HG02970 (cell line): ENCODE measurements at regions not wholly inside any gene's neighbourhood (a gene's known extent, or its start where the extent isn't known, plus 50 kb on each side); places are given as distances from the start of the nearest gene placed in this dataset.

Source experiments
- ATAC-seq: cut with Tn5 transposase; IDR thresholded peaks from one replicate; pipeline ENCODE4 v1.9.1; 2021; ENCODE audit warnings: mild to moderate bottlenecking, moderate library complexity, moderate number of reproducible peaks; ENCODE audit not compliant: unreplicated experiment, low FRiP score

- ATAC-seq = no peak
Observed at GRCh38 chr4:38189445-38189844, 229.2 kb downstream of the PTTG2 start.

DNA sequence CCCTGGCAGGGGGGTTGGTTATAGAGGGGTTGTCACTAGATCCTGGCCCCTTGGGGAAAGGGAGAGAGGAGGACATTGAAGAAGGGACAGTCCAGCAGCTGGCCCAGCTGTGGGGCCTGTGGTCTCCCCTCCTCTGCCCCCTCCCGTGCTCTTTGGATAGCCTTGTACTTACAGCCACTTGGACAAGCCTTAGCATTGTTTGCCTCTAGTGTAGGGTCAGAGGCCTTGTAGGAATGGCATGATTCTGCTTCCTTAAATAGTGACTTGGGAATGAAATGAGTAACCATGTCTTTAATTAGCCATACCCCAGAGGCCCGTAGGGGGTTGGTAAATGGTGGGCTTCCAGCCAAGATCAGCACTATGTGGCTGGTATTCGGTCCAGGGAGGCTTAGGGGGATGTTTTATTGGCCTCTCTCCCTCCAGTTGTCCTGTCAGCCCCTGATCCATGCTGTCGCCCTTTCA lies 230.6 kb downstream of the PTTG2 start:
- ATAC-seq = no peak

GRCh38 chr4:38192516-38192915 lies 232.3 kb downstream of the PTTG2 start:
- no peak for ATAC-seq

DNA sequence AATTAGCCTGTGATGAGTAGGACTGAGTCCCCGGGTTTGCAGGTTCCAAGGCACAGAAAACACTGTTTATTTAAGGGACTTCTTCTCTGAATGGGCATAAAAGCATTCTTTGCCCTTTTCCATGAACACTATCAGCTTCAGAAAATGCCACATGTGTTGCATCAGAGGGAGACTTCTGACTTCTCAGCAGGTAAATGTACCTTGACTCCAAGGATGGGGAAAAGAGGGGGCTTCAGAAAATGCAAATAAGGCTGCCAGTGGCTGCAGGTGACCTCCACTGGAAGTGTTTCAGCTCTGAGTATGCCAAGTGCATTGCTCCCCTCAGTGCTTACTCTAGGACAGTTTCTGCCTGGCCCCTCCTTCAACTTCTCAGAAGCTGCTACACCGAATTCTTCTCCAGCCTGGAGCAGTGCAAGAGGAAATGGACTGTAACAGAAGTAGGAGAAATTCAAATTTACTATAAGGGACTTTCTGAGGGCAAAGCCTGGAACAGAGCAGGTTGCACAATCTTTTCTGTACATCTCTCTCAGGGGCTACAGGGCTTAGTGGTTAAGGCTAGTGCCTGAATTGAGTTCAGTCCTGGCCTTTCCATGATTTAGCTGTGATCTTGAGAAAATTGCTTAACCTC lies 233.2 kb downstream of the PTTG2 start:
- ATAC-seq = no peak

GRCh38 chr4:38194047-38194602 lies 233.9 kb downstream of the PTTG2 start:
- no peak for ATAC-seq

DNA sequence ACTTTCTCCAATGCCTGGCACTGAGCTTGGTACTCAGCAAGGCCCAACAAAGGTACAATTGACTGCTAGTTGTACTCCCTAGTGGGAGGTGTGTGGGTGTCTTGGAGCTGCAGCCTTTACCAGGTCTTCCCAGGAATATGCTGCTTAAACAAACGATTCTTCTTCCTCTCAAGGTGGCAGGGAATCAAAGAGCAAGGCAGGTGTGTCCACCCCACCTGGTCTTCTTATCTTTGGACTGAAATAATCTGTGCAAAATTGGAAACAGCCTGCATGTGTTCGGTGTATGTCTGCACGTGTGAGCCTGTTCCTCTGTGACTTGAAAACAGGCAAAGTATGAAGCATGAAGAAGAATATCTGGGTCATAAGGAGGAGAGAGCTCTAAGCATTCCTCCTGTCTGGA lies 235.3 kb downstream of the PTTG2 start:
- no peak for ATAC-seq

GRCh38 chr4:38195911-38196310 lies 235.7 kb downstream of the PTTG2 start:
- ATAC-seq = no peak

DNA sequence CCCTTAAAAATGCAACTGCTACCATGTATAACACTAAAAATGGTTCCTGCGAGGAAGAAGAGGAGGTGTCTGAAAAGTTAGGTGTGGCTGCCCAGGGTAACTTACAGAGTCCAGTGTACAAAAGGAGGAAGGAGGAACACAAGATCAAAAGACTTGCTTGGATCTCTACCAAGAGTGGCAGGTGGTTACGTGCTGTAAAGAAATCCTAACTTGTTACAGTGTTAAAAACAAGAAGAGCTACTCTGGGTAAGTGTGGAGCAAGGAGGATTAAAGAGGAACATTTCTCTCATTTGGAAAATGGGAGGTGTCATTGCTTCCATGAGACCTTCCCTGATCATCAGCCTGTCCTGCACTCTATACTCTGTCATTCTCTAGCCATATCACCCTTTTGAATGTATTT lies 242.0 kb downstream of the PTTG2 start:
- no peak for ATAC-seq

GRCh38 chr4:38203609-38204008 lies 243.4 kb downstream of the PTTG2 start:
- no peak for ATAC-seq

DNA sequence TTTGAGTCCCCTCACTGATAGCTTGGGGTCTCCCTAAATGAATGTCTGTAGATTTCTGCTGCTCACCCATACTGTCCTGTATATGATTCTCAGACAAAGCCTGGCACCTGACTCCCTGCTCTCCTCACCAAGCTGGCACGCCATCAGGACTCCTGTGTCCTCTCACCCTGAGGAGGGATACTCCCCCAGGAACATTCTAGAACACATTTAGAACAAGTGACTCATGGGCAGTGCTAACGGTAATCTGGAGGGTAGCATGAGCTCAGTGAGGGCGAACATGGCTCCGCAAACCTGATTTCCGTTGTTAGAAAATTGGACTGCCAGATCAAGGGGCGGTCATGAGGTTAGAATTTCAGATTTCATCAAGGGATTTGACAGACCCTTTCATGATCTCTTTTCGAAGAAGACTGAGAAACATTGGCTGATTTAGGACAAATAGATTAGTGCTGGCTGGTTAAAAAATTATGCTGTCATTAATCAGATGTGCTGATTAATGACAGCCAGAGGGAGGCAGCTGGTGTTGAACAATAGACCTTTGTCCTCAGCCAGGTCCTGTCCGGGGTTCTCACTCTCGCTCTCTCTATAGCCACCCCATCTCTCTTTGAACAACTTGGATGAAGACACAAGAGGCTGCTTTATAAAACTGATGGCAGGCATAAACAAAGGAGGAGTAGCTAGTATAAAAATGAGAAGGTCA lies 244.3 kb downstream of the PTTG2 start:
- no peak for ATAC-seq

DNA sequence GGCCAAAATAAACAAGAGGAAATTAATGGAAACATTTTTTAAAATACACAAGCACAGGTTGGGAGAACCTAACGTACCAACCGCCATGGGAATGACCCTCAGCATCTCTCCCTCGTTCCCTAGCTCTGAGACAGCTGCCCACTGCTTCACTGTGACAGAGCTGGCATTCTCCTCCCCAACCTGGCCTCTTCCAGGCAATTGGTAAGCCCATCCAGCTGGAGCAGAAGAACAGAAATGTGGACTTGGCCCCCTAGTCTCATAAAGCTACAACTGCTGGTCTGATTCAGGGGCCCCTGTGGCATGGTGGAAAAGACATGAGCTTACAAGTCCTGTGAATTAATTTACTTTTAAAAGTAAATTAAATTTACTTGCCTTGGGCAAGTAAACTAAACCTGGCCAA lies 245.1 kb downstream of the PTTG2 start:
- ATAC-seq = no peak

DNA sequence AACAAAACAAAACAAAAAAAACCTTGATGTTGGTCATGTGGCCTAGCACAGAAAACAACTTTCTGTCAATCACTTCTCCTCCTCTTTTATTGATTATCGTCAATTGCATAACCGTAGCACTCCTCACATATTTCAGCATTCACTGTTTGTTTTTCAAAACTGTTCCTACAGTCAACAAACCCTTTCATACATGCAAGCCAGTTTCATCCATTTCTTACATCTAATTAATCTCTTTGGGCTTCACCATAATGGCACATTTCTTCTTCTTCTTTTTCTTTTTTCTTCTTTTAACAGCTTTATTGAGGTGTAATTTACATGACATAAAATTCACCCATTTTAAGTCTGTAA lies 246.9 kb downstream of the PTTG2 start:
- no peak for ATAC-seq

DNA sequence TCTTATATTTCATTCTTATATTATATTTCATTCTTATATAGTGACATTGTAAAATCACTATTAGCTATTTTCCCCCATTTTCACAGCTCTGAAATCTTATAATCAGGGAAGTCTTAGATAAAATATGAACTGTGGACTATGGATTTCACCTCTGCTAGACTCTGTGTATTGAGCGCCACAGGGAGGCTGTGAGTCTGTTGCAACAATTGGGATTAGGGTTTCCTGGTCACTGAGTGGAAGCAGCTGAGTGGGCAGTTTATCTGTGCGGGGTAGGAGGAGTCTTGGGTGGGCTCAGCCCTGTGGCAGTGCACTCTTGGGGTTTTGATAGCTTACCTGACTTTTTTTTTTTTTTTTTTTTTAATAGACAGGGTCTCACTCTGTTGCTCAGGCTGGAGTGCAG lies 249.5 kb downstream of the PTTG2 start:
- no peak for ATAC-seq

DNA sequence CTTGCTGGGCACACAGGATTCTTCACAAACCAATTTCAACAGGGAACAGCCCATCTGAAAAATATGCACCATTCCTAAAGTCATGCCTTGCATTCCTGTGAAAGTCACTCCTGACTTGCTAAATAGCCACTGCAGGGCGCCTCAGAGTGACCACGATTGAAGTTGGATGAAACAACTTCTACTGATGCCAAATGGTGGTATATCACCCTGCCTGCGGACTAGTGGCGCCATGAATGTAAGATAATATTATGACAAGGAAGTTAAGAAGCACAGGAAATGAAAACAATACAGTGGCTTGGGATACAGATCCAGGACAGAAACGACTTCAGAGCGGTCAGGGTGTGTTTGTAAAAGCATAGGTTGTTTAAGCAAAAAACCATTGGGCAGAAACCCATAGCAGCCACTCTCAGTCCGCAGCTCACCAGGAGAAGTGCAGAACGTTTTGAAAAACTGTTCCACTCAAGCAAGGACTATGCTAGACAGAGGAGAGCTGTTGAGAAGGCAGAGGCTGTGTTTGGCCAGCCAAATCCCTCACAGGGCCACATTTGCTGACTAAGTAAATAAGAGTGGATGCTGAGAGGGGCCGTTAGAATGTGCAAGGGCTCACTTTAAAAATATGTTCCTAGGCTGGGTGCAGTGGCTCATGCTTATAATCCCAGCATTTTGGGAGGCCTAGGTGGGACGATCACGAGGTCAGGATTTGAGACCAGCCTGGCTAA lies 250.4 kb downstream of the PTTG2 start:
- no peak for ATAC-seq

DNA sequence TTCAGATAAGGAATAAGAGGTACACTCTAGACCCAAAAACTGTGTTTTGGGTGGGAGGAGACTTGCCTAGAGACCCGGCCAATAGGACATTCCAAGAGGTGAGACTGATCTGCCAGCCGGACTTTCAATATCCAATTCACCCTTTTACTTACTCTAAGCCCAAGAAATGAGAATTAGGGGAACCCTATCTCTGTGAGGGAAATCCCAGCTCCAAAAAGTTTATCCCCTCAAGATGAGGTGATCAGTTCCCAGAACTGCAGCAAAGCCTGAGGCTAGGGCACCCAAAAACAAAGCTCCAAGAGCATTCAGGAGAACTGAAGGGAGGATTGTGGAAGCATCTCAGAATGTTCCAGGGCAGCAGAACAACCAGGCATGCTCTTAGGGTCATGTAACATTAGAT lies 251.7 kb downstream of the PTTG2 start:
- ATAC-seq = no peak

DNA sequence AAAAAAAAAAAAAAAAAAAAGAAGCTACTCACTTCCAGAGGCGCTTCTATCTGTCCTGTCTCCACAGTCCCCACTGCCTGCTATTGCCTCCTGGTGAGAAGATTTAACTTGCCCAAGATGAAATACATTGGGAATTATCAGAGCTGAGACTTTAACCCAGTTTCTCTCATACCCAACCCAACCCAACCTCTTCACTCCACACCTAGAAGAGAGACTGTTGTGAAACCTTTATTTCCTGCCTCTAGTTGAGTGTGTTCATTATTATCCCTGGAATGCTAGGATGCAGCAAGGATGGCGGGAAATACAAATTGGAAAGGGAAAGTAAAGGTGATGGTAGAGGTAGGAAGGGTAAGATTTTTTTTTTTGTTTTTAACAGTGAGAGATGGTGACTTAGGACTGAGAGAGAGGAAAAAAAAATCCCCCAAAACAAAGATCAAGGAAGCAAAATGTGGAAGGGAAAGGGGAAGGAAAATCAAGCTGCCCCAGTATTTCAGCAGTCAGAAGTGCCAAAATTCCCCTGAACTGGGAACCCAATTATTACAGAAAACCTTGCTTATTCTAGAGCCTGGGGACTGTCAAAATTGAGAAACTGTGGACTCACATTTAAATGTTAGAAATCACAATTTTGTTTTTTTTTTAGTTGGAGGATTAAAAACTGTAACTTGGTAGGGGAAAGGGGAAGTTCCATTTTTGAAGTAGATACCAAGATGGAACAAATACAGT lies 253.0 kb downstream of the PTTG2 start:
- ATAC-seq = no peak

DNA sequence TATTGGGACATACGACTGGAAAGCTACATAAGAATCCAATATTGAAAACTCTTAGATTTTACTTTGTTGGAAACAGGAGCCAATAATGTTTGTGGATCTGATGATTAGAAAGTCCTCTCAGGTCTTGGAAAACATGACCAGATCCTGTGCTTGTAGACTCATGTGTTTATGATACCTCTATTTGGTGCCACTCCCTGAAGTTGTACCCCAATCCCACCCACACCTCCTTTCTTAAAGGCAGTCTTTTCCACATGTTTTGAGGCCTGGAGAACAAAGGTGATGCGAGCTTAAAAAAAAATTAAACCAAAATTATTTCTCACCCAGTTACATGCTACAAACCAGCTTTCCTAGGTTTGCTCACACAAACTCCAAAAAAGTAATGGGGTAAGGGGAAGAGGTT lies 262.7 kb downstream of the PTTG2 start:
- ATAC-seq = no peak

DNA sequence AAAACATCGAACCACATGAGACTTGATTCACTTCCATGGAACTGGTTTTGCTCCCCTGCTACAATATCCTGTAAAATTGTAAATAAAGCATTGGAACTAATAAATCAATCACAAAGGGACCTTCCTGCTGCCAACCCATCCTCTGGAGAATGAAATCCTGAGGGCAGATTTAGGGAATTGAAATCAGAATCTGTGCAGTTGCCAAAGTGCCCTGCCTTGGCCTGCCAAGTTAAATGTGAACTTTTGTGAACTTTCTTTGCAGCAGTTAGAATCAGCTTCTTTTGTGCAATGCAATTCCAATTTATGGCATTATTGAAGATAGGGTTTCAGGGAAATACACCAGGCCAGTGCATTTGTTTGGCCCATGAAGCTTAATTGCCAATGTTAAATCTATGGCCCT lies 263.1 kb downstream of the PTTG2 start:
- ATAC-seq = no peak

- no peak for ATAC-seq
Observed at GRCh38 chr4:38223782-38224236, 263.6 kb downstream of the PTTG2 start.

DNA sequence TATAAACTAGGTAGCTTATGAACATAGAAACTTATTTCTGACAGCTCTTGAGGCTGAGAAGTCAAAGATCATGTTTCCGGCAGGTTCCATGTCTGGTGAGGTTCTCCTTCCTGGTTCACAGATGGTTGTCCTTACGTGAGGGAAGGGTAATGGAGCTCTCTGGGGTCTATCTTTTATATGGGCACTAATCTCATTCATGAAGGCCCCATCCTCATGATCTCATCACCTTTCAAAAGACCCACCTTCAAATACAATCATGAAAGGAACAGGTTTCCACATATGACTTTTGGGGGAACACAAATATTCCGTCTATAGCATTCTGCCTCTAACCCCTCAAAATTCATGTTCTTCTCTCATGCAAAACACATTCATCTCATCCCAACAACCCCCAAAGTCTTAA lies 264.7 kb downstream of the PTTG2 start:
- no peak for ATAC-seq

GRCh38 chr4:38226170-38226569 lies 266.0 kb downstream of the PTTG2 start:
- ATAC-seq = no peak
